ENCODE measurements at regions not wholly inside any gene's neighbourhood (a gene's known extent, or its start where the extent isn't known, plus 50 kb on each side); places are given as distances from the start of the nearest gene placed in this dataset.
"Not testable (repeated sequence)": the region's sequence is repeated elsewhere in the genome, so short reads cannot be mapped to it uniquely, and the experiment has no call there.

DNA sequence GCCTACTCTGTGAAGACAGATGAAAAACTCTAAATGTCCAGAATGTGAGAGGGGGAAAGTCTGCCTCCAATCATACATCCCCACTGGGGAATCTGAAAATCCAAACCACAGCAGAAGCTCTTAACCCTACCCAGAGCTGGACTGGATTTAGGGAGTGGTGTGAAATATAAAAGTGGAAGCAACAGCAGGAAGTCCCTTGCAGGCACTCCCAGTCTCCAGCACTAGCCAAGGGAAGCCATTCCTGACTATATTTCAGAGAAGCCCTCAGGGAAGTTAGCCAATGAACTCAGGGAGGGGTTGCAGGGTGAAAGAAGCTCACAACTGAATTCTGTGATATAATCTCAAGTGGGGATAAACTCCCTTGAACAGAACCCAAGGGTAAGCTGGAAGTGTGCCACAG, 51.5 kb downstream of the CRPPA start:
- Histone ChIP-seq H3K9me3 (ENCODE audit: control insufficient read depth, insufficient read depth, low read length) (no peaks in the 10 kb centered on the region), H3K4me3 (ENCODE audit: low read depth, low read length) (no peak overlapping the region), H3K36me3 (ENCODE audit: control insufficient read depth, insufficient read depth, low read length) (no peaks in the 10 kb centered on the region), H3K27ac (ENCODE audit: low read depth, low read length) (no peak overlapping the region), H3K4me1 (ENCODE audit: control insufficient read depth, insufficient read depth, low read length) (no peaks in the 10 kb centered on the region), H3K9ac (ENCODE audit: low read depth, low read length) (no peak overlapping the region), H3K27me3 (ENCODE audit: control insufficient read depth, insufficient read depth, low read length) (no peaks in the 10 kb centered on the region)

DNA sequence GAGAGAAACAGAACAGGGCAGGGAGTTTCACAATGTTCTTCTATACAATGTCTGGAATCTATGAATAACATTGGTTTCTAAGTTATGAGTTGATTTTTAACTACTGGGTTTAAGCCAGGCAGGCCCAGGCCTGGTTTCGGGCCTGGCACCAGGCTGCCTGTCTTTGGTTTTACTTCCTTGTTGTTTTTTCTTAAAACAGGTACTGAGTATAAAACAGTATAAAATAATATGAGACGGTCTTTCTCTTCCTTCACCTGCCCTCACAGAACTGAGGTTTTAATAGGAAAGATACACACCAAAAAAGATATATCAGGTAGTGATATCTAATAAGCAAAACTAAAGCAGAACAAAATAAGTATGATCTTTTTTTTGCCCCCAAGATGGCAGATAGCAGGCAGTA, 52.0 kb downstream of the CRPPA start:
- not testable (repeated sequence) for H3K27ac ChIP-seq (ENCODE audit: low read depth, low read length); H3K4me1 ChIP-seq (ENCODE audit: control insufficient read depth, insufficient read depth, low read length); H3K27me3 ChIP-seq (ENCODE audit: control insufficient read depth, insufficient read depth, low read length); H3K9ac ChIP-seq (ENCODE audit: low read depth, low read length); H3K36me3 ChIP-seq (ENCODE audit: control insufficient read depth, insufficient read depth, low read length); H3K4me3 ChIP-seq (ENCODE audit: low read depth, low read length); H3K9me3 ChIP-seq (ENCODE audit: control insufficient read depth, insufficient read depth, low read length)

DNA sequence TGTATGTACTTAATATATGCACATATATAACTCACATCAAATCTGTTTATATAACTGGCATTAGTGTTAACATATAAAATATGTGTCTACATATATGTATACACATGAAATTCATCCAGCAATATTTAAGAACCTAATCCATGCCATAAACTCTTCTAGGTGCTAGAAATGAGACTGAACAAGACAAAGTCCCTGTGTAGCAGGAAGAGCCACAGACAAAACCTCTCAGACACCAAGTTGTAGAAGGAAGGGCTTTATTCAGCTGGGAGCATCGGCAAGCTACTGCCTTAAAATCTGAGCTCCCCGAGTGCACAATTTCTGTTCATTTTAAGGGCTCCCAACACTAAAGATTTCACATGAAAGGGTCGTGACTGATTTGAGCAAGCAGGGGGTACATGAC, 52.5 kb downstream of the CRPPA start:
- Histone ChIP-seq H3K9ac (ENCODE audit: low read depth, low read length) (no peak overlapping the region), H3K4me3 (ENCODE audit: low read depth, low read length) (no peak overlapping the region), H3K27me3 (ENCODE audit: control insufficient read depth, insufficient read depth, low read length) (no peaks in the 10 kb centered on the region), H3K36me3 (ENCODE audit: control insufficient read depth, insufficient read depth, low read length) (no peaks in the 10 kb centered on the region), H3K4me1 (ENCODE audit: control insufficient read depth, insufficient read depth, low read length) (no peaks in the 10 kb centered on the region), H3K9me3 (ENCODE audit: control insufficient read depth, insufficient read depth, low read length) (no peaks in the 10 kb centered on the region), H3K27ac (ENCODE audit: low read depth, low read length) (no peak overlapping the region)

DNA sequence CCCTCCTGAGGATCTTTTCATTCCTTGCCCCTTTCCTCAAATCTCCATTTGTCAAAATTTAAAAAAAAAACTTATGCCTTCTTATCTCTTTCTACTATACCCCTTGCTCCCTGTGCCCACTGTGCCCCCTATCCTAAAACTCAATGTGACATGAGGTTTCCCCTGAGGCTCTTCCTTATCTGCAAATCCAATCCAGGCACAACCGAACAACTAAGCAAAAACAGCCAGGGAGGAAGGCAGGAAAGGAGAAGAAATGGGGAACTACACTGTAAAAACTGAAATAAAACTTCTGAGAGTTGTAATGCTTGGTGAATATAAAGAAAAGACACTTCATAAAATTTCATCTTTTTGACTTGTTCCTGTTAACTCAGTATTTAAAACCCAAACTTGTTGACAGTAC, 54.2 kb downstream of the CRPPA start:
- Histone ChIP-seq H3K9me3 (ENCODE audit: control insufficient read depth, insufficient read depth, low read length) (no peaks in the 10 kb centered on the region), H3K27ac (ENCODE audit: low read depth, low read length) (no peak overlapping the region), H3K4me1 (ENCODE audit: control insufficient read depth, insufficient read depth, low read length) (no peaks in the 10 kb centered on the region), H3K9ac (ENCODE audit: low read depth, low read length) (no peak overlapping the region), H3K27me3 (ENCODE audit: control insufficient read depth, insufficient read depth, low read length) (no peaks in the 10 kb centered on the region), H3K36me3 (ENCODE audit: control insufficient read depth, insufficient read depth, low read length) (no peaks in the 10 kb centered on the region), H3K4me3 (ENCODE audit: low read depth, low read length) (no peak overlapping the region)

DNA sequence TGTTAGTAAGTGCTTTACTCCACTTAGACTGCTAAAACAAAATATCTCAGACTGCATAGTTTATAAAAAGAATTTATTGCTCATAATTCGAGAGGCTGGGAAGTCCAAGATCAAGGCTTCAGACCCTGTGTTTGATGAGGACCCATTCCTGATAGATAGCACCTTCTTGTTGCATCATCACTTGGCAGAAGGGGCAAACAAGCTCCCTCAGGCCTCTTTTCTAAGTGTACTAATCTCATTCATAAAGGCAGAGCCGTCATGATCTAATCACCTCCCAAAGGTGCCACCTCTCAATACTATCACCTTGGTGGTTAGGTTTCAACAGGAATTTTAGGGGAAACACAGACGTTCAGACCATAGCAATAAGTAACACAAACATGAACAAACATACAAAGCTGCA, 55.4 kb downstream of the CRPPA start:
- Histone ChIP-seq H3K27me3 (ENCODE audit: control insufficient read depth, insufficient read depth, low read length) (no peaks in the 10 kb centered on the region), H3K9ac (ENCODE audit: low read depth, low read length) (no peak overlapping the region), H3K4me1 (ENCODE audit: control insufficient read depth, insufficient read depth, low read length) (no peaks in the 10 kb centered on the region), H3K9me3 (ENCODE audit: control insufficient read depth, insufficient read depth, low read length) (no peaks in the 10 kb centered on the region), H3K27ac (ENCODE audit: low read depth, low read length) (no peak overlapping the region), H3K36me3 (ENCODE audit: control insufficient read depth, insufficient read depth, low read length) (no peaks in the 10 kb centered on the region), H3K4me3 (ENCODE audit: low read depth, low read length) (no peak overlapping the region)

DNA sequence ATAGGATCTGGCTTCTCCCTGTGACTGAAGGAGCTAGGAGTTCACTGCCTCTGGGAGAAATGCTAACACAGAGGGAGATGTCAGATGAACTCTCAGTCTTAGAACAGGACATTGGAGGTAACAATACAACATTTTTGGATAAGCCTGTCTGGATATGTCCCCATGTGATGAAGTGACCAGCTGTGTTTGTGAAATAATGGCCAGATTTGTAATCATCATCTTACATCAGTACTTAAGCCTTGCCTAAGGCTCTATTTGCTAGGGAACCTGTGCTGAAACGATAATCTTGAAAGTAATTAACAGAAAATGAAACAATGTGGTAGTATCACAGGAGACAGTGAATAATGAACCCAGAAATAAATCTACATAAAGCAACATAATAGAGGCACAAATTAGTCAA, 56.2 kb downstream of the CRPPA start:
- Histone ChIP-seq H3K36me3 (ENCODE audit: control insufficient read depth, insufficient read depth, low read length) (no peaks in the 10 kb centered on the region), H3K27ac (ENCODE audit: low read depth, low read length) (no peak overlapping the region), H3K4me1 (ENCODE audit: control insufficient read depth, insufficient read depth, low read length) (no peaks in the 10 kb centered on the region), H3K9me3 (ENCODE audit: control insufficient read depth, insufficient read depth, low read length) (no peaks in the 10 kb centered on the region), H3K4me3 (ENCODE audit: low read depth, low read length) (no peak overlapping the region), H3K27me3 (ENCODE audit: control insufficient read depth, insufficient read depth, low read length) (no peaks in the 10 kb centered on the region), H3K9ac (ENCODE audit: low read depth, low read length) (no peak overlapping the region)

DNA sequence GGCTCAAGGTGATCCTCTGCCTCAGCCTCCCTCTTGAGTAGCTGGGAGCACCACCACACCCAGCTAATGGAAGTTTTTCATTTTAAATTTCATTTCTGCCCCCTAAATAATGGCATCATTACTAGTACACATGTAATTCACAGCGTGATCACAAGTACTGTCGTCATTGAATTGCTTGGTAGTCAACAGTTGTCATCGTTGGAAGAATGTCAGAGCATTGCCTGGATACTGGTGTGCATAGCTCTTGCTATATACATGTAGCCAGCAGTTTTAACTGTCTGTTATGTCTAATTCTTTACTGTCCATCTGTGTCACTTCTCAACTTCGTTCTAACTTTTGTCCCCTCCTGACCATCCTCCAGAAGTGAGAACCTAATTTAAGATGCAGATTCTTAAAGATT, 62.1 kb downstream of the CRPPA start:
- Histone ChIP-seq H3K4me1 (ENCODE audit: control insufficient read depth, insufficient read depth, low read length) (no peaks in the 10 kb centered on the region), H3K27ac (ENCODE audit: low read depth, low read length) (no peak overlapping the region), H3K36me3 (ENCODE audit: control insufficient read depth, insufficient read depth, low read length) (no peaks in the 10 kb centered on the region)

DNA sequence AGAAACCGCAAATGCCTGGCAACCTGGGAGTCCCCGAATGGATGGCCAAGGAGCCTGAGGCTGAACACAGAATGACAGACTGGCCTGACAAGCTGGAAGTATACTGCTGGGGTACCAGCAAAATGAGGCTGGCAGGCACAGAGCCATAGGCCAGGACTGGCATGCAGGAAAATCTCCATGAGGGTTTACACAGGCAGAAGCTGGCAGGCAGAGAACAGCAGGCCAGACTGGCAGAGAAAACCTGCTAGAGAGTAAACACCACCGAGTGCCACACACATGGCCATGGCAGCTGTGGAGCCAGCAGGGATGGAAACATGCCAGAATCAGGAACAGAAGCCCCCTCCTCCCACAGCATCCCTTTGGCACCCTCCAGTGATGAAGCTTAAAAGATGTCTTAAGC, 63.4 kb downstream of the CRPPA start:
- Histone ChIP-seq H3K36me3 (ENCODE audit: control insufficient read depth, insufficient read depth, low read length) (no peaks in the 10 kb centered on the region), H3K27me3 (ENCODE audit: control insufficient read depth, insufficient read depth, low read length) (no peaks in the 10 kb centered on the region), H3K27ac (ENCODE audit: low read depth, low read length) (no peak overlapping the region), H3K4me1 (ENCODE audit: control insufficient read depth, insufficient read depth, low read length) (no peaks in the 10 kb centered on the region), H3K9ac (ENCODE audit: low read depth, low read length) (no peak overlapping the region), H3K4me3 (ENCODE audit: low read depth, low read length) (no peak overlapping the region), H3K9me3 (ENCODE audit: control insufficient read depth, insufficient read depth, low read length) (no peaks in the 10 kb centered on the region)

More for the DNA sequence above, 62.1 kb downstream of the CRPPA start:
- Histone ChIP-seq H3K9me3 (ENCODE audit: control insufficient read depth, insufficient read depth, low read length) (no peaks in the 10 kb centered on the region), H3K27me3 (ENCODE audit: control insufficient read depth, insufficient read depth, low read length) (no peaks in the 10 kb centered on the region), H3K9ac (ENCODE audit: low read depth, low read length) (no peak overlapping the region), H3K4me3 (ENCODE audit: low read depth, low read length) (no peak overlapping the region)

DNA sequence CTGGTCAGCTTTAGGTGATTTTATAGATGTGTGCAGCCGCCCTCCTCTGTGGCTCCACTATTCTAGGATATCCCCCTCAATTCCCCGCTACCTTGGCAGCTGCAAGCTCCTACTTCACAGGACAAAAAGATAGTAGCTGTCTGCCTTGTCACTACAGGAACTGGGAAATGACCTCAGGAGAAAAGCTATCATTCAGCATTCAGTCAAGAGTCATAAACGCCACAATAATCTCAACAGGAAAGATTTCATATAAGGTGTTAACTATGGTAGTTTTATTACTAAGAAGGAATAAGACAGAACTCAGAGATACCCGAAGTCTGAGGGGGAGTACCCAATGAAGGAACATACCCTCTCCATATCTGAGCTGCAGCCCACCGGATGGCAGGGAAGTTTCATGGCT, 63.9 kb downstream of the CRPPA start:
- Histone ChIP-seq H3K9me3 (ENCODE audit: control insufficient read depth, insufficient read depth, low read length) (no peaks in the 10 kb centered on the region), H3K4me3 (ENCODE audit: low read depth, low read length) (no peak overlapping the region), H3K9ac (ENCODE audit: low read depth, low read length) (no peak overlapping the region), H3K36me3 (ENCODE audit: control insufficient read depth, insufficient read depth, low read length) (no peaks in the 10 kb centered on the region), H3K27me3 (ENCODE audit: control insufficient read depth, insufficient read depth, low read length) (no peaks in the 10 kb centered on the region), H3K4me1 (ENCODE audit: control insufficient read depth, insufficient read depth, low read length) (no peaks in the 10 kb centered on the region), H3K27ac (ENCODE audit: low read depth, low read length) (no peak overlapping the region)

DNA sequence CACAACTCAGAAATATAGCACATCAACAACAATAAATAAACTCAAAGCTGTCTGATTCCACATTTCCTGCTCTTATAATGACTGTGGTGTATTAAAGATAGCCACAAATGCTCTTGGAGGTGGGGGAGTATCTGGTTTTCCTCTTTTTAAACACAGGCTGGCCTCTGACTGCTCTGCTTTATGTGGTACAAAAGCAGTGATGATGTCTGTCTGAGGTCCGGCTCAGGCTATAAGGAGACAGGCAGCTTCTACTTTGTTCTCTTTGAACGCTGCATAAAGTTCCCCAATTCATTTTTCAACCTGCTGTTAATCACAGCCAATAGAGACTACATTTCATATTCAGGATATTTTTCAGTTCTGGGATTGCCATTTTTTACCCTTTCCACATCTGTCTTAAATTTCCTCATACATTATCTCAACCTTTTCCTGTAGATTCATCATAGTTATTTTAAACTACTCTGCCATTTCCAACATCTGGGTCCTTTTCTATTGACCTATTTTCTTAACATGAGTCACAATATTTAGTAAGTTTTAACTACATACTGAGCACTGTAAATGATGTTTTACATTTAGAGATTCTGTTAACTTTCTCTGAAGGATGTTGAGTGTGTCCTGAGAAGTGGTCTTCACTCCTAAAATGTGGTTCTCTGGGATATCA, 64.9 kb downstream of the CRPPA start:
- H3K27me3 ChIP-seq (ENCODE audit: control insufficient read depth, insufficient read depth, low read length), result no peaks in the 10 kb centered on the region
- no peaks in the 10 kb centered on the region for H3K9me3 ChIP-seq (ENCODE audit: control insufficient read depth, insufficient read depth, low read length)
- no peak overlapping the region for H3K4me3 ChIP-seq (ENCODE audit: low read depth, low read length)
- no peak overlapping the region for H3K27ac ChIP-seq (ENCODE audit: low read depth, low read length)
- no peaks in the 10 kb centered on the region for H3K36me3 ChIP-seq (ENCODE audit: control insufficient read depth, insufficient read depth, low read length)
- no peak overlapping the region for H3K9ac ChIP-seq (ENCODE audit: low read depth, low read length)
- no peaks in the 10 kb centered on the region for H3K4me1 ChIP-seq (ENCODE audit: control insufficient read depth, insufficient read depth, low read length)

DNA sequence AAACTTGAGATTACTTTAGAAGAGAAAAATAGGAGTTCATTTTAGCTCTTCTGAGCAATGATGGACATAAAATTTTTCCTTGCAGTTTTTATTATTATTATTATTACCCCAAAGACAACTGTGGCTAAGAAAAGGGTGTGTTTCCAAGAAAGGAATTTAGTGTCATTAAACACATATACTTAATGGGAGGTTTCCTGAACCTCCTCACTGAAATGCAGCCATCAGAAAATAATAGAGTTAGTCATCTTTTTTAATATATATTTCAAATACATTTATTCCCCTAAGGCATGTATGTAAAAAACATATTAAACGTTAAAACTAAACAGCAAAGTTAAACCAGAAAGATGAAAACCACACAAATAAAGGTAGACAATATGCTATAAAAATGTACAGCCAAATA, 66.8 kb downstream of the CRPPA start:
- Histone ChIP-seq H3K4me3 (ENCODE audit: low read depth, low read length) (no peak overlapping the region), H3K36me3 (ENCODE audit: control insufficient read depth, insufficient read depth, low read length) (no peaks in the 10 kb centered on the region), H3K9ac (ENCODE audit: low read depth, low read length) (no peak overlapping the region), H3K27ac (ENCODE audit: low read depth, low read length) (no peak overlapping the region), H3K9me3 (ENCODE audit: control insufficient read depth, insufficient read depth, low read length) (no peaks in the 10 kb centered on the region), H3K27me3 (ENCODE audit: control insufficient read depth, insufficient read depth, low read length) (no peaks in the 10 kb centered on the region), H3K4me1 (ENCODE audit: control insufficient read depth, insufficient read depth, low read length) (no peaks in the 10 kb centered on the region)

DNA sequence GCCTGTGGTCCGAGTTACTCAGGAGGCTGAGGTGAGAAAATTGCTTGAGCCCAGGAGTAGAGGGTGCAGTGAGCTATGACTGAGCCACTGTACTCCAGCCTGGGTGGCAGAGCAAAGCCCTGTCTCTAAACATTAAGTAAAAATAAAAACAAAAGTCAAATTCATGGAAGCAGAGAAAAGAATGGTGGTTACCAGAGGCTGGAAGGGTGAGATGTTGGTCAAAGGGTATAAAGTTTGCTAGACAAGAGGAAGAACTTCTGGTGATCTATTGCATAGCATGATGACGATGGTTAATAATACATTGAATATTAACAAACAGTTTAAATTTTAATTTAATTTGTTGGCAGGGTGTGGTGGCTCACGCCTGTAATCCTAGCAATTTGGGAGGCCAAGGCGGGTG, 68.1 kb downstream of the CRPPA start:
- no peak overlapping the region for H3K4me3 ChIP-seq (ENCODE audit: low read depth, low read length)
- no peaks in the 10 kb centered on the region for H3K4me1 ChIP-seq (ENCODE audit: control insufficient read depth, insufficient read depth, low read length)
- H3K9me3 ChIP-seq (ENCODE audit: control insufficient read depth, insufficient read depth, low read length), result no peaks in the 10 kb centered on the region
- no peak overlapping the region for H3K9ac ChIP-seq (ENCODE audit: low read depth, low read length)
- no peaks in the 10 kb centered on the region for H3K36me3 ChIP-seq (ENCODE audit: control insufficient read depth, insufficient read depth, low read length)
- H3K27me3 ChIP-seq (ENCODE audit: control insufficient read depth, insufficient read depth, low read length), result no peaks in the 10 kb centered on the region
- H3K27ac ChIP-seq (ENCODE audit: low read depth, low read length), result no peak overlapping the region
